Psoas muscle (tissue), 7 donors: ENCODE measurements at regions not wholly inside any gene's neighbourhood (a gene's known extent, or its start where the extent isn't known, plus 50 kb on each side); places are given as distances from the start of the nearest gene placed in this dataset.

Experiments
- ATAC-seq, 4 donors: fragments of 200-7000 bp; cut with Tn5 transposase; one replicate each; pipeline ENCODE4 v1.9.1; 2020; ENCODE audit warnings: moderate library complexity in 3 of 4, mild to moderate bottlenecking in 2 of 4
- DNase-seq, 2 donors: peaks; one replicate each; pipeline ENCODE4 v3.0.0-alpha.2; 2020
- H3K27ac ChIP-seq: fragments of 200-600 bp; one replicate; pipeline ENCODE4 v1.8.0; 2022
- H3K27me3 ChIP-seq, 3 donors: fragments of 200-600 bp in 1 of 3; one replicate each; pipeline versions ENCODE4 v1.6.1 to v1.8.0; 2013 to 2022; ENCODE audit warnings: low read length in 2 of 3, mild to moderate bottlenecking in 2 of 3, moderate library complexity in 1 of 3; ENCODE audit not compliant: insufficient read depth in 3 of 3
- H3K36me3 ChIP-seq, 2 donors: fragments of 200-600 bp in 1 of 2; one replicate each; pipeline versions ENCODE4 v1.6.1 to v1.8.0; 2013 to 2022; ENCODE audit warnings: low read depth in 1 of 2, mild to moderate bottlenecking in 1 of 2, moderate library complexity in 1 of 2; ENCODE audit not compliant: insufficient read depth in 1 of 2
- H3K4me1 ChIP-seq: fragments of 200-600 bp; one replicate; pipeline ENCODE4 v1.8.0; 2022
- H3K4me3 ChIP-seq: fragments of 200-600 bp; one replicate; pipeline ENCODE4 v1.8.0; 2022; ENCODE audit warnings: mild to moderate bottlenecking
- H3K9me3 ChIP-seq: fragments of 200-600 bp; one replicate; pipeline ENCODE4 v1.8.0; 2022
- CTCF ChIP-seq: fragments of 200-600 bp; IDR thresholded peaks from one replicate; pipeline ENCODE4 v1.8.0; 2022; ENCODE audit warnings: antibody characterized with exemption
- WGBS, 3 donors: extraction: QIAGEN DNeasy Blood & Tissue Kit; methylation state at CpG; one replicate each; pipeline versions ENCODE4 v1.1.6 to v1.1.7; 2013; 5-methylcytosine and 5-hydroxymethylcytosine counted together
- intact Hi-C, 2 donors: fragments of 100-400 bp; cut with DNase I; formaldehyde crosslinking; loops; one replicate each; pipeline versions ENCODE4 v1.11.0 to v1.14.2; 2022
- donor health status: healthy with polysubstance abuse.
- donor health status: DM: no; HTN: no; CAD: no; lungs with moderate emphysema.
- donor health status: Bipolar disorder and iron deficiency.
- donor health status: healthy.
- donor health status: DM: yes; HTN: yes; CAD: no.
- donor health status: DM: no; HTN: no; CAD: no.
- donor health status: DM: yes; HTN: yes; CAD: no.

DNA sequence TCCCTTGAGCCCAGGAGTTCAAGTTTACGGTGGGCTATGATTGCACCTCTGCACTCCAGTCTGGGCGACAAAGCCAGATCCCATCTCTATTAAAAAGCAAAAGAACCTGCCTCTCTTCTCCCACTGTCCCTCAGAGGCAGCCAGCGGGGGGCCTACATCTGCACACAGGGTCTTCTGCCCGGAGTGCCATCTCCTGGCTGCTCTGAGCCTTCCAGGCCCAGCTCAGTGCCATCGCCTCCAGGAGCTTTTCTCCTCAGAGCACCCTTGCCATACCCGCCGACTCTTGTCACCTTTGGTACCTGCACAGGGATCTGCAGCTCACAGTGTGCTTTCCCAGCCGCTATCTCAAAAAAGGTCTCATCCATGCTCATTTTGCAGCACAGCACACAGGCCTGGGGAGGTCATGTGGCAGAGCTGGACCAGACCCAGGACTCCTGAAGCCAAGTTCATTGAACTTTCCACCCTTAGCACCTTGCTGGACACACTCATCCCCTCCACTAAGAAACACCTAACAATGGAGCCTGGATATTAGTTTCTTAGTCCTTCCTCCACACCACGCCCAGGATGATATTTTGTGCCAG is 186.3 kb downstream of the HAUS1 start:
- H3K27ac ChIP-seq, result no peak overlapping the region
- DNase-seq (no peak), ATAC-seq (no peak)
- 89 to 95% (median 91%) methylated on average over 9 of the region's 9 CpGs for WGBS, 3 donors
- H3K27me3 ChIP-seq, result no peaks in the 10 kb centered on the region
- H3K4me3 ChIP-seq, result no peak overlapping the region
- intact Hi-C loops, result no loop called here
- H3K9me3 ChIP-seq, result no peaks in the 10 kb centered on the region
- peaks cover 7% of the 10 kb centered on the region for H3K4me1 ChIP-seq
- H3K36me3 ChIP-seq, result no peaks in the 10 kb centered on the region
- no peak for TF ChIP-seq CTCF

DNA sequence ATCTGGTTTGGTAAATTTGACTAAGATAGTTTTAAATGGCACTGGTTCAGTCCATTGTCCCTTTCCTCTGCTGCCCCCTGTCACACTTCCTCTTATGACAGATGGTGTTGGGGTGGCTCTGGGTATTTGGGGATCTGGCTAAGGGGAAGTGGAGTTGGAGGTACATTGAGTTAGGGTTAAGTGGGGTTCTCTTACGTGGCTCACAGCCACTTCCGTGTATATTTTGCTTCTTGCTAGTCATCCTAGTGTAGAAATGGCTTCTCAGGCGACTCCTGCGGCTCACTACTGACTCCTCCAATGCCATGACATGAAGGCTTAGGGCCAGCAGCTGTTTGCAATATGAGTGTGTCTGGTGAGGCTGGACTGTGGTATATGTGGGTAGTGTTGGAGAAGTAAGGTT is 187.0 kb downstream of the HAUS1 start:
- Histone ChIP-seq H3K27me3 (no peaks in the 10 kb centered on the region), H3K9me3 (no peaks in the 10 kb centered on the region), H3K4me1 (peaks cover 7% of the 10 kb centered on the region), H3K27ac (no peak overlapping the region), H3K36me3 (no peaks in the 10 kb centered on the region), H3K4me3 (no peak overlapping the region)
- intact Hi-C loops, result no loop called here
- no peak for TF ChIP-seq CTCF
- ATAC-seq, result no peak
- 84 to 87% (median 85%) methylated on average over 4 of the region's 4 CpGs for WGBS, 3 donors
- no peak for DNase-seq

GRCh38 chr18:46293742-46294181 is 189.6 kb downstream of the HAUS1 start:
- WGBS, 3 donors, result 53 to 71% (median 55%) methylated on average over 5 of the region's 5 CpGs
- H3K4me3 ChIP-seq, result no peak overlapping the region
- DNase-seq (no peak), ATAC-seq (peak in 1 of 4 donors; percentile 58)
- no peak overlapping the region for H3K27ac ChIP-seq
- H3K36me3 ChIP-seq, result no peaks in the 10 kb centered on the region
- no peak for TF ChIP-seq CTCF
- H3K9me3 ChIP-seq, result no peaks in the 10 kb centered on the region
- peaks cover 14% of the 10 kb centered on the region for H3K4me1 ChIP-seq
- intact Hi-C loops, result no loop called here
- no peaks in the 10 kb centered on the region for H3K27me3 ChIP-seq

- Histone ChIP-seq H3K4me3 (no peak overlapping the region), H3K36me3 (no peaks in the 10 kb centered on the region), H3K27me3 (no peaks in the 10 kb centered on the region), H3K9me3 (no peaks in the 10 kb centered on the region), H3K4me1 (peaks cover 13% of the 10 kb centered on the region), H3K27ac (no peak overlapping the region)
- no peak for DNase-seq
- TF ChIP-seq CTCF, result no peak
- 83 to 92% (median 86%) methylated on average over 3 of the region's 3 CpGs for WGBS, 3 donors
- intact Hi-C loops, result no loop called here
- ATAC-seq, result no peak
Observed at GRCh38 chr18:46294318-46294717, 190.1 kb downstream of the HAUS1 start.

- ATAC-seq (no peak), DNase-seq (no peak)
- intact Hi-C loops, result no loop called here
- 87 to 99% (median 97%) methylated on average over 5 of the region's 5 CpGs for WGBS, 3 donors
- no peaks in the 10 kb centered on the region for H3K9me3 ChIP-seq
- H3K4me3 ChIP-seq, result no peak overlapping the region
- H3K27me3 ChIP-seq, result no peaks in the 10 kb centered on the region
- H3K4me1 ChIP-seq, result peaks cover 9% of the 10 kb centered on the region
- no peaks in the 10 kb centered on the region for H3K36me3 ChIP-seq
- TF ChIP-seq CTCF, result no peak
- no peak overlapping the region for H3K27ac ChIP-seq
Observed at GRCh38 chr18:46294751-46295150, 190.6 kb downstream of the HAUS1 start.
